GM19324 (cell line): ENCODE measurements at regions not wholly inside any gene's neighbourhood (a gene's known extent, or its start where the extent isn't known, plus 50 kb on each side); places are given as distances from the start of the nearest gene placed in this dataset.

Experiments
- ATAC-seq: cut with Tn5 transposase; IDR thresholded peaks from one replicate; pipeline ENCODE4 v1.9.1; 2021; ENCODE audit warnings: mild to moderate bottlenecking, moderate library complexity; ENCODE audit not compliant: unreplicated experiment, low FRiP score

DNA sequence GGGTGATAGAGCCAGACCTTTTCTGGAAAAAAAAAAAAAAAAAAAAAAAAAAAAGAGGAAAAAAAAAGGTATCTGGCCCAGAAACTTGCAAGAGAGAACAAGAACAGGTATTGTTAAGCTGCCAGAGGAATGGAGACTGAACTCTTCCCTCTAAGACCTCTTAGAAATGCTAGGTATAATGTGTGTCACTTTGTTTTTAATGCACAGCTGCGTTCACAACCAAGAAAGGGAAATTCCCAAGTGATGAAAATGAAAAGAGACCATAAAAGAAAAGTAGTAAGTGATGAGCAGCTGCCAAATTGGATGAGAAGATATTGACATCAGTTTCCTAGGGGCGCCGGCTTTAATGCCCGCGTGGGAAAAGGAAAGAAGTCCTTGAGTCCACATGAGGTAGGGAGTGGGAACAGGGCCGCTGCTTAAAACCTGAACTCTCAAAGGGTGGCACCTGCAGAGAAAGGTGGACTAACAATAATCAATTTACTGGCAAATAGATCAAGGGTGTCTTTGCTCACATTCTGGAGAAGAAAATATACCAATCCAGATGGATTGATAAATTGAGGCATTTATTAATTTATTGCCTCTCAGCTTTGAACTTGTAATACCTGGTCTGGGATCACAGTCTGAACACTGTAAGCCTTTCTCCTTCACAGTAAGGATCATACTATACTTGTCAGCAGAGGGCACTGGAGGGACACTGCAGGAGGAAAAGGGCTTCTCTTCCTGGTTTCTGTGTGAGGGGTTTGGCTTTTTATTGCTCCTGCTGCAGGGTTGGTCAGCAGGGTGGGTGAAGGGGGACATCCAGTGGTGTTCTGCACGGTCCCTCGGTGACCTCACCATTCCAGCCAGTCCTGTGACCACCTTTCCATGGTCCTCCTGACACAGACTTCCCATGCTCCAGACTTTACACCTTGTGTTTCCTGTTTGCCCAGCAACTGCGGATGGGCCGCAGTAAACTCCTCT is 131.6 kb downstream of the AQP9 start:
- ATAC-seq = no peak

DNA sequence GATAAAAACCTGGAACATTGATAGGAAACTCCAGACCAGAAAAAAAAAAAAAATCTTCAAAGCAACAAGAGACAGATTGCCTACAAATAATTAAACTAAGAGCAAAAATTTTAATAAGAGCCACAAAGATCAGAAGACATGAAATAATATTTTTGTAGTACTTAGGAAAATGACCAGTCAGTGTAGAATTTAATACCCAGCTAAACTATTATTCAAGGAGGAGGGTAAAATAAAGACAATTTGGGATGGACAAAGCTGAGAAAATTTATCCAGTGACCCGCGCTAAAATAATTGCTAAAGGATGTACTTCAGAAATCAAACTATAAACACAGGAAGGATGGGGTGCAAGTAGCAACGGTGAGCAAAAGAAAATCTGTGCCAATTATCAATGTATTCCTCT is 133.2 kb downstream of the AQP9 start:
- no peak for ATAC-seq

DNA sequence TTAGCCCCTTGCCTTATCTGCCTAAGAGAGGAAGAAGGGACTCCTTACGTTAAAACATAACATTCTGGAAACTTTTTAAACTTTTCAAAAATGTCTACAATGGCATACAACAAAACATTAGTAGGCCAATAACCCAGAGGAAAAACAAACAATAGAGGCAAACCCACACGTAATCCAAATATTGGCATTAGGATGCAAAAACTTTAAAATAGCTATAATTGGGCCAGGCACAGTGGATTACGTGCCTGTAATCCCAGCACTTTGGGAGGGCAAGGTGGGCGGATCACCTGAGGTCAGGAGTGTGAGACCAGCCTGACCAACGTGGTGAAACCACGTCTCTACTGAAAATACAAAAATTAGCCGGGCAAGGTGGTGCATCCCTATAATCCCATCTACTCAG is 134.9 kb downstream of the AQP9 start:
- ATAC-seq = no peak

DNA sequence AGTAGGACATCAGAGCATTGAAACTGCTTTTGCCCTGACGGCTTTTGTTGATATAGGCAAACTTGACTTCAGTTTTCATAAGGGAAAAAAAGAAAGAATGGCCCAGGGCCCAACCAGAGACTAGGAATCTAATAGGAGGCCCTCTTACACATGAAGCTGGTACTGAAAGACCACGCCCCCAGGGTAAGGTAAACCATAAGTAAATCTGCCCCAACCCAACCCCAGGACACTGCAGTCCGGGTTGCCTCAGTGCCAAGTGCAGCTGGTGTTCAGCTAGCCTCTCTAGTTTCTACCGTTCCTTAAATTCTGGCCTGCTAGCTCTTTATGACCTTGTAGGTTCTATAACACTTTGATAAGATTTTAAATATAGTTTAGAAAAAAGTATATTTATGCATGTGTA is 136.7 kb downstream of the AQP9 start:
- ATAC-seq = no peak

DNA sequence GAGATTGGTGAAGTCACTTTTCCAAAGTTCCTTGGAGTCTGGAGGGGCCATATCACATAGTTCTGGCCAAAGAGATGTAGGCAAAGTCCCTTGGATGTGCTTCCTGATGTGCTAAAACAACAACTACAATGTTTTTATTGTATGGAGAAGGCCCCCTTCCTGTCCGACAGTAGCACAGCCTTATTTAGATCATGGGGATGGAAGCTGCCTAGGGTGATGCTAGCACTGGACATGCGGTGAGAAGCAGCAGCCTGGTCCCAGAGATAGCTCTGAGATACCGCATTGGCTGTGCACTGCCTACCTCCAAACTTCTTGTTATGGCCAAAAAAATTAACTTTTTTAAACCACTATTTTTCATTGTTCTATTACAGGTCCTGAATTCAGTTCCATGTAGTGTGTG is 137.6 kb downstream of the AQP9 start:
- no peak for ATAC-seq

DNA sequence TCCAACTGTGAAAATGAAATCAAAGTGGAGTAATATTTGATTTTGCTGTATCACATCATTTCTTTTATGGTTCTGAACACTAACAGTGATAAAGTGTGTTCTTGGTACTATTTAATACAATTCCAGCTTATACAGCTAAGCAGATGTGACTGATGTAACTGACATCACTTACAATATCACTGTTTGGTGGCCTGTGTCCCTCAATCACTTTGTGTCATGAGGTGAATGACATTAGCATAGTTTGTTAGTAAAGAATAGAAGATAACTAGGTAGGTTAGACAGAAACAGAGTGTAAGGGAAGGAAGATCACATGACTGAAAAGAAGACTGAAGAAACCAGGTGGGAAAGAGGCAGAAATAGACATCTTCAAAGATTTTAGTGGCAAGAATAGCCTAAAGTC is 138.7 kb downstream of the AQP9 start:
- ATAC-seq = no peak

DNA sequence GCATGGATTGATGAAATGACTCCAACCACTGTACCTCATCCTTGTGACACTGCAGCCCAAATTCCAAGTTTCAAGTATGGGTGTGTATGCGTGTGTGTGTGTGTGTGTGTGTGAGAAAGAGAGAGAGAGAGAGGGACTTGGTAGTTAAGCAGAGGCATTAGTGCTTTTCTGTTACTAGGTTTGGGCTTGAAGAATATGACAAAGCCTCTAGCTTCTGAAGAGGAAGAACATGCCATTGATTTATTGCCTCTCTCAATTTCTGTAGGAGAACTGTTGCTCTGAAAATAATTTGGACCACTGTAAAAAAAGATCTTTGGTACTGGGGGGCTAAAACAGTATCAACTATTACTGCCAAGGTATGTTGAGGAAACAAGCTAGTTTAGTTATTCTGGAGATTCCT is 139.2 kb downstream of the AQP9 start:
- no peak for ATAC-seq

DNA sequence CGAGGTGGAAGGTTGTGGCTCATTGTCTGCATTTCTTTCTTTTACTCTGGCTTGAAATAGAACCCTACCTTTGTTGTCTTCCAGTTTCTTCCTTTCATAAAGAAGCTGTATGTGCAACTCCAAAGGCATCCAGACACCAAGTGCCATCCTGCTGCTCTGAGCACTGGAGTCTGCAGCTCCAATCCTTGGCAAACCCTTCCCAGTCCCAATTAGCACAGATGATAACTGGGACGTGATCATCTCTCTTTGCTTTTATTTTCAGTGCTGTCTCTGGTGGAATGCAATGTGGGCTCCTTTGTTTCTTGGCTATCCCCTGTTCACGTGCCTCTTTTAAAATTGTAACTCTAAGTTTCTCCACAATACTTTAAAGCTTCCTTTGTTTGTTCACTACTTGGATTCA is 140.9 kb downstream of the AQP9 start:
- ATAC-seq = no peak

DNA sequence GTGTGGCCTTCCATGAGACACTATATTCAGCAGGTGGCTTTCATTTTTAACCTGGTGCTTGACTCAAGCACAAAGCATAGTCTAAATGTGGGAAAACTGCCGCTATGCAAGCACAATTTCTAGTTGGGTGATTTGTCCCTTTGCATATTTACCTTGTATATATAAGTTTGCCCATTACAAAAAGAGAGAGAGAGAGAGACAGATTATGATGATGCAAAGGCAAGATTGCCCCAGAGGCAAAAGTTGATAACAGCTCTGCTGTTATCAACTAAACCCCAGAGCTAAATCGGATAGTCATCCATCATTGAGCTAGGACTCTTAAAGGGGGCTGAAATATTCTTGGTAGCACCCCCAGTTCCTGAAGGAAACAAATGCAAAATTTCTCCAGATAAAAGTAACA is 141.5 kb downstream of the AQP9 start:
- ATAC-seq = no peak

DNA sequence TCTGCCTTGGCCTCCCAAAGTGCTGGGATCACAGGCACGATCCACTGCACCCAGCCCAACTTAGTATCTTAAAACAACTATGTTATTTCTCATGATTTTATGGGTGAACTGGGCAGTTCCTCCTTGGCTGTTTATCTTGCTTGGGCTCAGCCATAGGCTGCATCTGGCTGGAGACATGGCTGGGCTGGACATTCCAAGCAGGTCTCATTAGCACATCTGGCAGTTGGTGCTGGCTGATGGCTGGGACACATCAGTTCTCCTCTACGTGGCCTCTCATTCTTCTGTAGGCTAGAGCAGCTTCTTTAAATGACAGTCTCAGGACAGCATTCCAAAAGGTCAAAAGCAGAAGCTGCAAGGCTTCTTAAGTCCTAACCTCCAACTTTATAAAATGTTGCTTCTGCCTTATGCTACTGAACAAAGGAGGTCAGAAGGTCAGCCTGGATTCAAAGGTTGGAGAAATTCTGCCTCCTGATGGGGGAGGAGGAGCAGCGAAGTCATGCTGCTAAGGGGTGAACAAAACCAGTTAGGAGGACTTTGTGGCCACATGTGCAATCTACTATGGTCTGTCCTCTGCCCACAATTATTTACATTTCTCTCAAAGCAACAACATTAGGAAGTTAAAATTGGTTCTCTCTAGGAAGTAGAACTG is 144.0 kb downstream of the AQP9 start:
- ATAC-seq = no peak

DNA sequence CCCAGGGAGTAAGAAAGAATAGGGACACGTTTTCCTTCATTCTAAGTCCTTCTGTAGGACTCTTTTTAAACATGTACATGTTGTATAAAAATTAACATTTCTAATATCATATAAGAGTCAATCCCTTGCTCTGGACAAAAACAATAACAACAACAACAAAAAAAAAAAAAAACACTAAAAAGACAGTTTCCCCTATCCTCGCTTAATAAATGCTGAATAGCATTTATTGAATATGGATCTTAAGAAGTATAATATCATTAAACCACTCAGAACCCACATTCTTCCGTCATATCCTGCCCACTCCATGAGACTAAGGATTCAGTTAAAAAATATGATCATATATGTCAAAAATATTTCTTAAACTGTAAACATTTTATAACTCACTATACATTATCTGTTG is 145.1 kb downstream of the AQP9 start:
- ATAC-seq = no peak

DNA sequence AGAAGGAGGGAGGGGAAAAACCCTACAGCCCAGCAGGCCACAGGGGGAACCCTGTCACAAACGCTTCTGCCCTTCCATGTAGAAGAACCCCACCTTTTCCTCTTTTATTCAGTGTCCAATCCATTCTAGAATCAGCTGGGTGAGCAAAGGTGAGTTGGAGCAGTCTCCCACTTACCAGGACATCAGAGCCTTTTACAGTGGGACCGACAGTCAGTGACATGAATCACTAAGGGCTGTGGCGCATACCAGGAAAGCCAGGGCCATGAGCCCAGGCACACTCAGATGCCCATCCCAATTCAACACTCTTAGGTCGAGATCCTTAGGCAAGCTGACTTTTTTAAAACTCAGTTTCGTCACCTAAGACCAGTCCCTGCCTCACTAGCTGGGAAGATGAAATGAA is 146.1 kb downstream of the AQP9 start:
- ATAC-seq = no peak

DNA sequence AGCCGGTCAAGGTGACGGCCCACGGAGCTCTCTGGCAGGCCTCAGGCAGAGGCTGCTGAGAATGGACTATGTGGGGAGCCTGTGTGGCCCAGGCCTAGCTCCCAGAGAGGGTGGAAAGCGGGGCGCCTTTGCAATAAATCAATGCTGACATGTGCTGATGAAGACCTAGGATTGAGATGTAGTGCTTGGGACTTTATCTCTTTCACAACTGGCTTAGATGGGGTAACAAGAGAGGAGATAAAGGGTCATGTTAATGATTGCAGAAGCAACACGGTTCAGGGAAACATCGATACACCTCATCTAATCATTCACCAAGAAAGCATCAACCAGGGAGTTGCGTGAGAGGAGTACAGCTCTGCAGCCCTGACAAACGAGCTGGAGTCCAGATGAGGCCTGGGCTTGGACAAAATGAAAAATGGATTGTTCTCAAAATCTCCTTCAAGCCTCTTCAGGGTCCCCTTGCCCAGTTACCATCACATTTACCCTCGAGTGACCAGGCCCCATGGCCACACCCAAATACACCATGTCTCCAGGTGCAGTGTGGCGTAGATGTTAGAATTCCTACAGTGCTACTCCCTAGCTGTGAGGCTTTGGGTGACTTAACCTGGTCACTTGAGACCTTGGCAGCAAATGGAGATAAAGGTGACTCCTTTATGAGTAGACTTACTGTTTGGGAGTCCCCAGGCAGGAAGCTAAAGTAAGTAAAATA is 146.4 kb upstream of the LIPC start:
- no peak for ATAC-seq

DNA sequence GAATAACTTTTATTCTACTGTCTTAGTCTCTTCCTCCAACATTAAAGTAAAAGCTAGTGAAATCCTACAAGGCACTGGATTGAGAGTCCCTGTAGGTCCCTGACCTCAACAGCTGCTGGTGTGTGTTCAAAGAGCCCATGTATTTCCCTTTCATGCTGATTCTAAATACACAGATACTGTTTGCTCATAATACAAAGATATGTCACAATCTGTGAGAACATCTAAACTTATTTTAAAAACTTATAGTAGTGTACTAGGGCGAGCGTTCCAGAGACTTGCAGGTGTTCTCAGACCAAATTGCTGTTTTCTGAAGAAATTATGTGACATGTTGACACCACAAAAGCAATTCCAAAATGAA is 145.9 kb upstream of the LIPC start:
- ATAC-seq = no peak

DNA sequence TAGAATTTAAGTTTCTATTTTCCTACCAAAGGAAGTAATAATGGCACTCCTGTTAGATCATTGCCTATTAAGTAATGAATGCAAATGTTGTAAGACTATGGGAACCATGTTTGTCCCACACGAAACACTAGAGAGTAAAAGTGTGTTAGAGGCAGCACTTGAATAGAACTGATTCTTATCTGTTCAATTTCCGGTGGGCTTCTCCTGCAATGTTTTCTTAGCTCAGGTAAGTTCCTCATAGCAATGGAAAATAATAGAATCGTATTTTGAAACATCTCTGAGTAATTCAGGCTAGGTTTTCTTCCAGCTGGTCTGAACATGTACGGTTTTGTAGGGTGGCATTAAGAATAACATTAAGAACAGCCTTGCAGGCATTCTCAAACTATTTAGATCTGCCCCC is 145.3 kb upstream of the LIPC start:
- no peak for ATAC-seq

DNA sequence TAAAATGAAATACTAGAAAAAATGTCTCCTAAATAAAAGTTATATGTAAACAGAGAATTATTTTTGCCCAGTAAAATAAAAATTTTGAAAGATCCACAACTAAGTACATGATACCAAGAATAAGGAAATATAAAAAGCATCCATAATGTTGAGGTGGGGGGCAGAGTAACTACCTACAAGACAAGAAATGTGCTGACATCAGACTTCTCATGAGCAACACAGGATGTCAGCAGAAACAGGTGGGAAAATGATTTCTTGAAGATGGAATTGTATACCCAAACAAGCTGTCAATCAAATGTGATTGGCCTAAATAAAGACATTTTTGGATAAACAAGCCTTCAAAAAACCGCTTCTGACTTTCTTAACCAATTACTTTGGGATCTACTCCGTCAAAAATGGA is 143.9 kb upstream of the LIPC start:
- no peak for ATAC-seq

DNA sequence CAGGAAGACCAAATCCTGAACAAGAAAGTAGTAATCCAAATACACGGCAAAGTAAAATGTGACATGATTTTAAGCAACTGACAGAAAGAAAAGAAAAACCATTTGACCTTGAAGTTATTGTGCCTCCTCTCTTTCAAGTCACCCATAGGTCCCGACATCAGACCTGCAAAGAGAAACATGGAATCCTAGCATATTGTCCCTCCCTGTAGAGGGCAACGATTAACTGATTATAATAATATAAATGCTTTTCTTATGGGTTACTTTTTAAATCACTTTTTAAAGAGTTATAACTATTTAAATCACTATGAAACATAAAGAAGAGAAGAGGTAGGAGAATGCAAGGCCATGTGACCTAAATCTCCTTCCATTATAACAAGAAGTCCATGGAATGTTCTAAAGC is 143.2 kb upstream of the LIPC start:
- ATAC-seq = no peak

DNA sequence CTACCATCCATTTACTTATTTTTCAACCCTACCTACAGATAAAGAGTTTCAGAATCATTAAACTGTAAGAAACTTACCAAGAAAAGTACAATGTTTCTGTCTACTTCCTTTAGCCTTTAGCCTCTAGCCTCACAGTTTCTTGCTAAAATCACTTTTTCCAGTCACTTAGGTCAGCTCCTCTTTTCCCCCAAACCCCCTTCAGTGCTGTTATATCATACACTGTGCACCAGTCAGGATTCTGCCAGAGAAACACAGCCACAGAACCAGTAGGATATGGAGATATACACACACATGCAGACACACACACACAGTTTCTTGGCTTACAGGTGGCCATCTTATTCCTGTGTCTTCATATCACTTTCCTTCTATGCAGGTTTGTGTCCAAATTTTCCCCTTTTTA is 139.9 kb upstream of the LIPC start:
- ATAC-seq = no peak

DNA sequence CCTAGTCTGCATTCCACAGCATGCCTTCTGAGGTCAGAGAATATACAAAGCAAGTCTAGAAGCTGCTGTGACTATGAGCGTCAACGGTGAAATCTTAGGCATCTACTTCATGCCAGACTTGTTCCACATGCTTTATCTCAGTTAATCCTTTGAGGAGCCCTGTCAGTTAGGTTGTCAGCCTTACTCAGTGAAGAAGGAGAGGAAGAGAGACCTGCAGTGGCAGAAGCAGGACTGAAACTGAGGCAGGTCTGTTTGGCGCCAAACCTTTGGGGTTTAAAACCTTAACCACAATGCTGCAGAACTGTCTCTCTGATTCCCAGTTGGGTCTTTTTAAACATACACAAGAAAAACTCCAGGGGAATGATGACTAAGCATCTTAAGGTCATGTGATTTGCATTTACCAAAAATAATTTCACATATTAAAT is 139.0 kb upstream of the LIPC start:
- ATAC-seq = no peak

DNA sequence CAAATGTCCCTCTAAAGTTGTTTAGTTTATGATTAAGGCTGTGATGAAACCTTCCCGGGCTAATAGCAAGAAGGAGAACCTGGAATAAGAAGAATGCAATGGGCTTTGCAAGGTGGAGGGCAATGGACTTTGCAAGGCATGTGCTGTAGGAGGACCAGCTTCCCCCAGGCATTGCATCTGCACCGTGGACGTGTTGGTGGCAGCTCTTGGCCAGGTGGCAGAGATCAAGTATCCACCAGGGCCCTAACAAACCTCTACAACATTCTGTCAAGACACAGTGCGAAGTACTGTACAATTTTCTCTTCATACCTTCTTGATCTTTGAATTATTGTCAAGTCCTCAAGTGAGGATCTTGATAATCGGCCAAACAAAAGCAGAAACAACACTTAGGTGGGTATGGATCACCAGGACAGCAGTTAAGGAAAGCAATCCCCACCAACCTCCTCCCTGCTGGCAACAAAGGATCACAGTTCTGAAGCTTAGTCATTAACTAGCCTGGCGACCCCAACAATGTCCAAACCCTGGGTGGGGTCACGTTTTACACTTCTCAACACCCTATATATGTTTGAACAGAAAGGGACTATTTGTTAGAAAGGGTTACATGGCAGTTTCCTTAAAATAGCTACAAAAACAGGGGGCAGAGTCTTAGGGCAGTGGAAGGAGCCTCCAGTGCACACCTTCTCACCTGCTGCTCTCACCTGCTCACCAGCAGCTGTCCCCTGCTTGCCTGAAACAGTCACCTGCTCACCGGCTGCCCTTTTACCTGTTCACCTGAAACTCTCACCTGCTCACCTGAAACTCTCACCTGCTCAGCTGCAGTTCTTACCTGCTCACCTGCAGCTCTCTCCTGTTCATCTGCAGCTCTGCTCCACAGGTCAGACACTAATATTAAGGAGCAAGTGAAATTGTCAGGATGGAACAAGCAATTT is 137.9 kb upstream of the LIPC start:
- ATAC-seq = no peak
